NCI-H345 (cell line): ENCODE measurements at regions not wholly inside any gene's neighbourhood (a gene's known extent, or its start where the extent isn't known, plus 50 kb on each side); places are given as distances from the start of the nearest gene placed in this dataset.
"Not testable (repeated sequence)": the region's sequence is repeated elsewhere in the genome, so short reads cannot be mapped to it uniquely, and the experiment has no call there.

Experiments used
- DNase-seq: peaks from one replicate; lab custom pipeline; 2025; lab: John Stamatoyannopoulos, UW

DNA sequence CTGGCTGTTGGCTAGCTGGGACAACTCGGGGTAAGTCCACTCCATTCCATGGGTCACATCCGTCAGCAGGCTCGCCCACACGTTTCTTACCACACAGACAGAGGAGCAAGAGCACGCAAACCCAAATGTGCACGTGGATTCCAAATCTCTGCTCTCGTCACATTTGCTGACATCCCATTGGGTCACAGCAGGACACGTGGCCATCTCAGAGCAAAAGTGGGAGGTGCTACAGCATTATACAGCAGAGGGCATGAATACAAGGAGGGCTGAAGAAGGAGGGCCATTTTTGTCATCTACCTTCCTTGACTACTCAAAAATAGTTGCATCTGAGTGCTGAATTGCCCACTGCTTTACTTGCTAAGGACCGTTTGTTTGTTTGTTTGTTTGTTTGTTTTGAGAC lies 84.7 kb downstream of the RBBP6 start:
- DNase-seq, result no peak

- DNase-seq, result no peak
Measured at GRCh38 chr16:24626256-24626655, 86.9 kb downstream of the RBBP6 start.

DNA sequence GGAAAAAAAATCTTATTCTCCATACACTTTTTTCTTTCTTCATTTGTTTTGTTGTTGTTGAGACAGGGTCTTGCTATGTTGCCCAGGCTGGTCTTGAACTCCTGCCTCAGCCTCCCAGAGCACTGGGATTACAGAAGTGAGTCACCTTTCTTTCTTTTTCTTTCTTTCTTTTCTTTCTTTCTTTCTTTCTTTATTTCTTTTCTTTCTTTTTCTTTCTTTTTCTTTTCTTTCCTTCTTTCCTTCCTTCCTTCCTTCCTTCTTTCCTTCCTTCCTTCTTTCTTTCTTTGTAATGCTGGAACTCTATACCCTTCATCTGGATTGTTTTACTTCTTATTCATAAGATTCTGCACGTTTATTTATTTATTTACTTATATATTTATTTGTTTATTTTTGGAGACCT lies 94.5 kb upstream of the TNRC6A start:
- no peak for DNase-seq

DNA sequence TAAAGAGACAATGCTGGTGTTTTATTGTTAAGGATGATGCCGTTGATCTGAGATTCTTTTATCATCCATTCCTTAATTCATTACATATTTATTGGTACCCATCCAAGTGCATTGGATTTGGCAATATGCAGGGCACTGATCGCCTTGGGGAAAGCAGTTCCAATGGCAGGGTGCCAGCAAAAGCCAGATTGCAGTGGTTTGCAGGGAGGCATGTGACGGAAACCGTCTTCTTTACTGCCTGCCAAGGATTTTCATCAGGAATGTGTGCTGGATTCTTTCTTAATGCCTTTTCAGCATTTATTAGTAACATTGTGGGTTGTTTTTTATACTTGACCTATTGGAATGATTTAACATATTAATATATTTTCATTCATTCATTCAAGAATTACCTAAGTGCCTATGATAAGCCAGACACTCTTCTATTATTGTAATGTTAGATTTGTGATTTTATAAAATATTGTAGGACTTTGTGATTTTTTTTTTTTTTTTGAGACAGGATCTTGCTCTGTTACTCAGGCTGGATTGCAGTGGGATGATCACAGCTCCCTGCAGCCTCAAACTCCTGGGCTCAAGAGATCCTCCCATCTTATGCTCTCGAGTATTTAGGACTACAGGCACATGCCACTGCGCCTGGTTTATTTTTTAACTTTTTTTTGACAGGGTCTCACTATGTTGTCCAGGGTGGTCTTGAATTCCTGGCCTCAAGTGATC lies 93.4 kb upstream of the TNRC6A start:
- peak; percentile 59 for DNase-seq

DNA sequence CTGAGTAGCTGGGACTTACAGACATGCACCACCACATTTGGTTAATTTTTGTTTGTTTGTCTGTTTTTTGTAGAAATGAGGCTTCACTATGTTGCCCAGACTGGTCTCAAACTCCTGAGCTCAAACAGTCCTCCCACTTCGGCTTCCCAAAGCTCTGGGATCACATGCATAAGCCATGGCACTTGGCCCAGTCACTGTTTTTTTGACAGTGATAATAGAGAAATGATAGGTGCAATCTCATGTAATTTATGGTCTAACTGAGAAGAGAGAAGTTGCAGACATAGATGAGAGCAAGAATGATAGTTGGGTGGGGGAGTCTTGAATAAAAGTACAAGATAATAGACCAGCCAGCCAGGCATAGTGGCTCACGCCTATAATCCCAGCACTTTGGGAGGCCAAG lies 89.7 kb upstream of the TNRC6A start:
- DNase-seq, result no peak

DNA sequence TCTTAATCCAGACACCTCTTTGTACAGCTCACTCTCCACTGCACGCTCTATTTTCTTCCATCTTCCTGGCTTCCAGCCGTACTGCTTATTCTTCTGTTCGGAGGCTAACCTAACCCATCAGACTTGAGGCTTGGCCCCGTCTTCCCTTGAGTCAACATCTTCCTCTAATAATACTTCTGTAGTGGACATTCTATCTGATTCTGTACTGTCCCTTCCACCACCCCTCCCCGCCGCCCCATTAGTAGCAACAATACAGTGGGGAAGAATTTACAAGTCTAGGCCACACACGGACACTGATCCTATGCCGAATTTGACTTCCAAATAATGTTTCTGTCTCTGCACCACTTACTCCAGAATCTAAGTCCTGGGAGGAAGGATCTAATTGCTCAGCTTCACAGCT lies 86.0 kb upstream of the TNRC6A start:
- DNase-seq, result no peak

DNA sequence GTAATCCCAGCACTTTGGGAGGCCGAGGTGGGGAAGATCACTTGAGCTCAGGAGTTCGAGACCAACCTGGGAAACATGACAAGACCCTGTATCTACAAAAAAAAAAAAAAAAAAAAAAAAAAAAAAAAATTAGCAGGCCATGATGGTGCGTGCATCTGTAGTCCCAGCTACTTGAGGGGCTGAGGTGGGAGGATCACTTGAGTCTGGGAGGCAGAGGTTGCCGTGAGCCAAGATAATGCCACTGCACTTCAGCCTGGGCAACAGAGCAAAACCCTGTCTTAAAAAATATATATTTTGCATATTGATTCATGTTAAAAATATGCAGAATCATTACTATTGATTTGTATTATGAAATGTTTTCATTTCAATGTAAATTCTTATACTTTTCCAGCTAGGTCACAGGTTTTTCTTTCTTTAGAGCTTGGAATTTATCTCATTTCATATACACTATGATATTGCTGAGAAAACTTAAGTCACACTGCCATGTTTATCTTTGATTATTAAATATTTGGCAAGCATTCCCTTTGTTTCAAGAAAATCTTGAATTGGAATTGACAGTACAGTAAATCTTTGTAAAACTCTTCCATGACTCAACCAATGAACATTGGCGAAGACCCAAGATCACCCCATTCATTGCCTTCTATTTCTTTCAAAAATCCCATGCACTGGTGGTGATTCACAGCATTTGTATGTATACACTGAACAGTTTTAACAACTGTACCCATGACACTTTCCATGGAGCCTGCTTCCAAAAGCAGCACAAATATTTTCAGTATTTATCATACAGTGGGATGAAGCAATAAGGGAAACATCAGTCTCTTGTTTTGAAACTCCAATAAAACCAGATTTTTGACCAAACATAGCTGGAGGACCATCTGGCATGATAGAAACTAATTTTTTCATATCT lies 83.5 kb upstream of the TNRC6A start:
- DNase-seq, result no peak

DNA sequence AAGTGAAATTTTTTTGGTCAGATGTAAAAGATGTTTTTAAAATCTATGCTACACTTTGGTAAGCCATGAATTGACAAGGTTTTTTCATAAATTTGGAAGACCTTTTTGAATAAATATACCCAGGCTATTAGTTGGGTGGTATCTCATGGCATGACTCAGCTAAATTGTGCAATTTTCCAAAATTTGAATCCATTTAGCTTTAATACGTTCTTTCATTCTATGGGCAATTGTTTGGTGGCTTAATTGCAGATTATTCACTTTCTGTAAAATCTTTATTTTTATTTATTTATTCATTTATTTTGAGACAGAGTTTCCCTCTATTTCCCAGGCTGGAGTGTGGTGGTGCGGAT lies 82.8 kb upstream of the TNRC6A start:
- no peak for DNase-seq

DNA sequence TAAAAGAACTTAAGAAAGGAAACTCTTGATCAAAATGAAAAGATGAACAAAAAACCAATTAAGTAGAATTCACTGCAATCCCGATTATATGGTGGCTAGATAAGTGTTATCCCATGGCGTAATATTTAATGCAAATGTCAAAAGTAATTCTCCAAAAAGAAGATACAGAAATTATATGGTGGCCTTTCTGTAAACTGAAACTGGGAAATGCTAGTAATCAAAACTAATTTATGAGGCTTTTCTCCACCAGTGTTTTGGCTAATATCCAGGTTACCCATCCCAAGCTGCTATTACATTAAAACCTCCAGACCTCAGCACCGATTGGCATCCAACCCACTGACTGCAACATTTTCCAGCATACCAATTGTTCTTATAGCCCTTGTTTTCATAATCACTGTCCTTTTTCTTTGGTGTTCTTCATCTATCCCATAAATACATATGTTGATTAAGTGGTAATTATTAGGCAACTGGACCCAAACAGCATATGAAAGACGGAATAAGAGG lies 77.2 kb upstream of the TNRC6A start:
- no peak for DNase-seq

GRCh38 chr16:24652803-24653202 lies 76.6 kb upstream of the TNRC6A start:
- no peak for DNase-seq

DNA sequence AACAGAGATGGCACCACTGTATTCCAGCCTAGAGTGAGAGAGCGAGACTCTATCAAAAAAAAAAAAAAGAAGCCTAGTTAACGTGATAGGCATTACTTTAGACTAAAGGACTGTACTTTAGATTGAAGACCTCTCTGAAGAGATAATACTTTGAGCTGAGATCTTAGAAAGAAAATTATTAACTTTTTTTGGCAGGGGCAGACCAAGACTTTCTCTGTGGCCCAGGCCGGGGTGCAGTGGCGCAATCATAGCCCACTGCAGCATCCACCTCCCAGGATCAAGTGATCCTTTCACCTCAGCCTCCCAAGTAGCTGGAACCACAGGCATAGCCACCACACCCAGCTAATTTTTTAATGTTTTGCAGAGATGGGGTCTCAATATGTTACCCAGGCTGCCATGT lies 75.7 kb upstream of the TNRC6A start:
- DNase-seq, result no peak

GRCh38 chr16:24665942-24666341 lies 63.5 kb upstream of the TNRC6A start:
- not testable (repeated sequence) for DNase-seq

GRCh38 chr16:24667244-24667764 lies 62.1 kb upstream of the TNRC6A start:
- no peak for DNase-seq

- DNase-seq, result no peak
Measured at GRCh38 chr16:24668481-24669061, 60.9 kb upstream of the TNRC6A start.

GRCh38 chr16:24670623-24671454 lies 58.6 kb upstream of the TNRC6A start:
- peak; percentile 72 for DNase-seq

DNA sequence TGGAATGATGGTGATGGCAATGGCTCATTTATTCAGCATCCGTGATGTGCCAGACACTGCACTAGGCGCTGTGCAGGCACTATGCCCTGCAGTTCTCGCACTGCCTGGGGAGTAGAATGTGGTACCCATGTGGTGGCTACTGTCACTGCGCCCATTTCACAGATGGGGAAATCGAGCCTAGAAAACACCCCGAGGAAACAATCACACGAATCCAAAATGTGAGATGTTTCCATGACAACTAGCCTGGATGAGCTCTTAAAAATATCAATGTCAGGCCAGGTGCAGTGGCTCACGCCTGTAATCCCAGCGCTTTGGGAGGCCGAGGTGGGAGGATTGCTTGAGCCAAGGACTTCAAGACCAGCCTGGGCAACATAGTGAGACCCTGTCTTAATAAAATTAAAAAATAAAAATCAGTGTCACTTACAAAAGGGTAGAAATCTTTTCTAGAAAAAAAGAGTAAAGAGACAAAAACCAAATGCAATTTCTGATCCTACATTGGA lies 57.9 kb upstream of the TNRC6A start:
- DNase-seq, result no peak

DNA sequence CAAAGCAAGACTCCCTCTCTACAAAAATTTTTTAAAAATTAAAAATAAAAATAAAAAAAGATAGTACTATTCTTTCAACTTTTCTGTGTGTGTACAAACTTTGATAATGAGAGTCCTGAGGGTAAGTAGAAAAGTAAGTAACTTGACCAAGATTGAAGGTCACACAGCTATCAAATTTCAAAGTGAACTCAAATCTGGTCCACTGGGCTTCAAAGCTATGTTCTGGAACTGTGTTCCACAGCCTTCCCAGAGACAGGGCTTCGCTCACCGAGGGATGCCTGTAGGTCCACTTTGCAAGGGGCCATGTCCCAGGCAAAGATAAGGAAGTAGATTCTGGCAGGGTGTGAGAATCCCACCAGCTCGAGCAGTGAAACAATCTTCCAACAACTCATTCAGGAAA lies 56.3 kb upstream of the TNRC6A start:
- no peak for DNase-seq

GRCh38 chr16:24674877-24675276 lies 54.6 kb upstream of the TNRC6A start:
- DNase-seq, result no peak

DNA sequence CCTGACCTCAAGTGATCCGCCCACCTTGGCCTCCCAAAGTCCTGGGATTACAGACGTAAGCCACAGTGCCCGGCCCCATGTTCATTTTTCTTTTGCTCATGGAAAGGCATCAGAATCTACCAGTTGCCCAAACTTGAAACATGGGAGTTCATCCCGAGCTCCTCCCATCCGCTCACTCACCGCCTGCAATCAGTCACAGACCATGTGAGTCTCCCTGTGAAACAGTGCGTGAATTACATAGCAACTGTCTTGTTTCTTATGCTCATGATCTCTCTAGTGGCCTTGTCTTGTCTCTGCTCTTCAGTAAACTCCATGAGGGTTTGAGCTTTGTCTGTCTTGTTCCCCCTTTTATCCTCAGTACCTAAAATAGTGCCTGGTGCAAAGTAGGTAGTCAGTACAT lies 52.1 kb upstream of the TNRC6A start:
- DNase-seq, result no peak
